ENCODE measurements at regions not wholly inside any gene's neighbourhood (a gene's known extent, or its start where the extent isn't known, plus 50 kb on each side); places are given as distances from the start of the nearest gene placed in this dataset.

DNA sequence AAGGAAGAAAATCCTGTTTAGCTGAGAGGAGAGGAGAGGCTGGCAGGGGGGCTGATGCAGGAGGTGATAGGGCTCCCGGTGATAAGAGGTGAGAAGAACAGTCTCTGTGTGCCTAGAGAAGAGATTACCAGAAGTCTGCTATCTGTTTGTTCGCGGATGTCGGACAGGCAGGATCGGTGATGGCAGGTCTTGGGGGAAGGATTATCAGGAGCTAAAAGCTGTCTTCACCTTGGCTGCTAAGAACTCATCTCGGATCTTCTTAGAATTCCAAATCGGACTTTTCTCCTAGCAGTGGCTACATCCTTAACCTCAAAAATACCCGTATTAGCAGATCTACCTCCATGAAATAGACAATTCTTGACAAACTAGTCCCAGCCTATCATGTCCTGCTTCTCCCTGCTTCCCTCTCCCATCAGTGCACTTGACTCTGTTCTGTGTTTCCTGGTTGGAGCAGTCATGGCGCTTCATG, 282.1 kb upstream of the TRIB2 start:
- no peaks in the 10 kb centered on the region for H3K4me1 Mint-ChIP-seq (ENCODE audit: low read depth, unreplicated experiment)
- H3K4me3 Mint-ChIP-seq (ENCODE audit: unreplicated experiment), result no peak overlapping the region
- TF ChIP-seq, protein P1, sequence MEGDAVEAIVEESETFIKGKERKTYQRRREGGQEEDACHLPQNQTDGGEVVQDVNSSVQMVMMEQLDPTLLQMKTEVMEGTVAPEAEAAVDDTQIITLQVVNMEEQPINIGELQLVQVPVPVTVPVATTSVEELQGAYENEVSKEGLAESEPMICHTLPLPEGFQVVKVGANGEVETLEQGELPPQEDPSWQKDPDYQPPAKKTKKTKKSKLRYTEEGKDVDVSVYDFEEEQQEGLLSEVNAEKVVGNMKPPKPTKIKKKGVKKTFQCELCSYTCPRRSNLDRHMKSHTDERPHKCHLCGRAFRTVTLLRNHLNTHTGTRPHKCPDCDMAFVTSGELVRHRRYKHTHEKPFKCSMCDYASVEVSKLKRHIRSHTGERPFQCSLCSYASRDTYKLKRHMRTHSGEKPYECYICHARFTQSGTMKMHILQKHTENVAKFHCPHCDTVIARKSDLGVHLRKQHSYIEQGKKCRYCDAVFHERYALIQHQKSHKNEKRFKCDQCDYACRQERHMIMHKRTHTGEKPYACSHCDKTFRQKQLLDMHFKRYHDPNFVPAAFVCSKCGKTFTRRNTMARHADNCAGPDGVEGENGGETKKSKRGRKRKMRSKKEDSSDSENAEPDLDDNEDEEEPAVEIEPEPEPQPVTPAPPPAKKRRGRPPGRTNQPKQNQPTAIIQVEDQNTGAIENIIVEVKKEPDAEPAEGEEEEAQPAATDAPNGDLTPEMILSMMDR (IDR thresholded peaks at IDR 0.05; ENCODE audit: partially characterized antibody, unreplicated experiment), result no peak
- no peak for DNase-seq
- H3K9me3 Mint-ChIP-seq (ENCODE audit: unreplicated experiment), result peaks cover 2% of the 10 kb centered on the region
- no peak overlapping the region for H3K27ac Mint-ChIP-seq (ENCODE audit: unreplicated experiment)
- no peaks in the 10 kb centered on the region for H3K27me3 Mint-ChIP-seq (ENCODE audit: unreplicated experiment)
- no peaks in the 10 kb centered on the region for H3K36me3 Mint-ChIP-seq (ENCODE audit: unreplicated experiment)

DNA sequence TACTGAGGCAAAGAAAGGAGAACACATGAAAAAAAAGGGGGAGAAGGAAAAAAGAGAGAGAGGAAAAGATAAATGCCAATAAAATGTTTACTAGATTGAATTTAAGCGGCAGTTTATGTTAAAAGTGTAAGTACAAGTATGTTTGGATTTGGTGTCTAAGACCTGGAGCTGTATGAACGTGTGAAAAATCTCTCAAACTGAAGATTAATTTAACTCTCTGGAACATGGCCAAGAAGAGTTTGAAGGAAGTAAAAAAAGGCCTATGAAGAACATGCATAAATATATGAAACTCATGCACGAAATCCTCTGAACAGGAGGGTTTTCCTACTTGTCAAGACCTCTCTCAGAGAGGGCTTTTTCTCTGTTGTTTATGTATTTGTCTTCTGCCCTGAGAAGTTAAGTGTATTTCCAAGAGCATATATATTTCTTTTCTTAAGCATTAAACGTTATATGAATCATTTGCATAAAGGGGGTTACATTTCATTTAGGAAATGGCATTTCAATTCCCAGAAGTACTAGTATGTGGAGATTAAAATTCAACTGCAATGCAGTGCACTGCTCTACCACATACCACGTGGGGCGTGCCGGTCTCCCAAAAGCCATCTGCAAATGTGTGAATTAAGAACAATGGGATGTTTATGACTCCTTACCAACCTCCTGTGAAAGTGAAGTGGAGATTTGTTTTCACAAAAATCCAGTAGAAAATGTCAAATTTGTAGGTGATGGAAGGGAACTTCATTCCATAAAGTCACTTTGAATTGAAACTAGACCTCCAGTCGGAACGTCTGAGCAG, 281.1 kb upstream of the TRIB2 start:
- H3K4me3 Mint-ChIP-seq (ENCODE audit: unreplicated experiment), result no peak overlapping the region
- no peaks in the 10 kb centered on the region for H3K9me3 Mint-ChIP-seq (ENCODE audit: unreplicated experiment)
- DNase-seq, result no peak
- H3K36me3 Mint-ChIP-seq (ENCODE audit: unreplicated experiment), result no peaks in the 10 kb centered on the region
- H3K4me1 Mint-ChIP-seq (ENCODE audit: low read depth, unreplicated experiment), result no peaks in the 10 kb centered on the region
- TF ChIP-seq, protein P1 (IDR thresholded peaks at IDR 0.05; ENCODE audit: partially characterized antibody, unreplicated experiment), result no peak
- H3K27ac Mint-ChIP-seq (ENCODE audit: unreplicated experiment), result no peak overlapping the region
- no peaks in the 10 kb centered on the region for H3K27me3 Mint-ChIP-seq (ENCODE audit: unreplicated experiment)

DNA sequence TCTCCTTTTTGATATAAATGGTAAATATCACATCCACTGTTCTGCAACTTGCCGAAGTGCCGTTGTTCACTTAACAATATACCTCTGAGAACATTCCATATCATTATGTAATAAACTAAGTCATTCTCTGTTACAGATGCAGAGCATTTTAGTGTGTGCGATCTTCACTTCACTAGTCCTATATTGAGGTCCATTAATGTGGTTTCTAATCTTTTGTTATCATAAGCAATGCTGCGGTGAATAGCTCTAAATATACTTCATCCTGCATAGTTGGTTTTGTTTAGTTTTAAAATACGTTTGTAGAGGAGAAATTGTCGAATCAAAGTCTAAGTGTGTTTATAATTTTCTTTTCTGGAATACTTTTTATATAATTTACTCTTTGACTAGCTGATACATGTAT, 280.3 kb upstream of the TRIB2 start:
- TF ChIP-seq, protein P1 (IDR thresholded peaks at IDR 0.05; ENCODE audit: partially characterized antibody, unreplicated experiment), result no peak
- no peaks in the 10 kb centered on the region for H3K9me3 Mint-ChIP-seq (ENCODE audit: unreplicated experiment)
- no peaks in the 10 kb centered on the region for H3K27me3 Mint-ChIP-seq (ENCODE audit: unreplicated experiment)
- H3K36me3 Mint-ChIP-seq (ENCODE audit: unreplicated experiment), result no peaks in the 10 kb centered on the region
- peaks cover 6% of the 10 kb centered on the region for H3K4me1 Mint-ChIP-seq (ENCODE audit: low read depth, unreplicated experiment)
- H3K4me3 Mint-ChIP-seq (ENCODE audit: unreplicated experiment), result no peak overlapping the region
- DNase-seq, result no peak
- H3K27ac Mint-ChIP-seq (ENCODE audit: unreplicated experiment), result no peak overlapping the region

DNA sequence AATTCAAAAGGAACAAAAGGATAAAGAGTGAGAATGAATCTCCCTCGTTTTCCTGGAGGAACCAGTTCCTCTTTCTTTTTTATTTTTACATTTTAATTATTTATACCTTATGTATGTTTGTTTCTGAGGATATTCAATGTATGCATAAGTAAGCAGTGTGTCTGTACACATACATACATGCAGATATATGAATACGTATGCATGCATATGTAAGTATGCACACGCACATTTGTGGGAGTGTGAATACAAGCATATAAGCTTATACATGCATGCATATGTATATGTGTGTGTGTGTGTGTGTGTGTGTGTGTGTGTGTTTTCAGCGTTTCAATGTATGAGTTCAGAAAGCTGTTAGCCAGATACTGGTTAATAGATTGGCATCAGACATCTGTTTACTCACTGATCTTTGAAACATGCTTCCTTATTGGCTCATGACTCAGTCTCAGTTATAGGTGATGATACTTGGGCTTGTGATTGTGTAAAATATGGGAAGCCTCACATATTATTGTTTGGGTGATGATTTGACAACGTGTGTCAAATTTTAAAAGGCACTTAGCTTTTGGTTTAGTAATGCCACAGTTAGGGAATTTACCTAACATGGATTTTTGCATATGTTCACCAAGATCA, 279.7 kb upstream of the TRIB2 start:
- Mint-ChIP-seq H3K4me3 (ENCODE audit: unreplicated experiment) (no peak overlapping the region), H3K36me3 (ENCODE audit: unreplicated experiment) (no peaks in the 10 kb centered on the region), H3K27ac (ENCODE audit: unreplicated experiment) (no peak overlapping the region), H3K9me3 (ENCODE audit: unreplicated experiment) (no peaks in the 10 kb centered on the region), H3K4me1 (ENCODE audit: low read depth, unreplicated experiment) (peaks cover 9% of the 10 kb centered on the region), H3K27me3 (ENCODE audit: unreplicated experiment) (no peaks in the 10 kb centered on the region)
- TF ChIP-seq, protein P1 (IDR thresholded peaks at IDR 0.05; ENCODE audit: partially characterized antibody, unreplicated experiment), result no peak
- no peak for DNase-seq

DNA sequence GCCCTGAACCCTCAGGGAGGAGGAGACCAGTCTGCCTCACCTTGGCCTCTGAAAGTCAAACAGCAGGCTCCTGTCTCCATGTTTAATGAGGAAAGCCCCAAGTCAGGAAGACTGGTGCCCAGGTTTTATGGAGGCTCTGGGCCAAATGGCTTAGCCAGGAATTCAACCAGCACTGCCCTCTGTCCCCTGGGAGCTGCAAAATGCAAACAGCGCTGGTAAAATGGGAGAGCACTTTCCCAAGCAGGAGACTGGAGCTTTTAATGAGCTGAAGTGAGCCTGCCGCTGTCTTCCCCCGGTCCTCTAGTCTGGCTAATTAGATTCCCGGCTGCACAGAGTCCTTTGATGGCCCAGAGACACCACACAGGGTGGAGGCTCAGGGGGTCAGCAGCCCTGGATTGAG, 276.0 kb upstream of the TRIB2 start:
- H3K9me3 Mint-ChIP-seq (ENCODE audit: unreplicated experiment), result no peaks in the 10 kb centered on the region
- H3K27ac Mint-ChIP-seq (ENCODE audit: unreplicated experiment), result no peak overlapping the region
- H3K27me3 Mint-ChIP-seq (ENCODE audit: unreplicated experiment), result no peaks in the 10 kb centered on the region
- H3K36me3 Mint-ChIP-seq (ENCODE audit: unreplicated experiment), result no peaks in the 10 kb centered on the region
- peak; percentile 33 for DNase-seq
- TF ChIP-seq, protein P1 (IDR thresholded peaks at IDR 0.05; ENCODE audit: partially characterized antibody, unreplicated experiment), result no peak
- H3K4me3 Mint-ChIP-seq (ENCODE audit: unreplicated experiment), result no peak overlapping the region
- peaks cover 9% of the 10 kb centered on the region for H3K4me1 Mint-ChIP-seq (ENCODE audit: low read depth, unreplicated experiment)
